Astrocyte of the cerebellum (primary cell): ENCODE measurements at regions not wholly inside any gene's neighbourhood (a gene's known extent, or its start where the extent isn't known, plus 50 kb on each side); places are given as distances from the start of the nearest gene placed in this dataset.

Experiments
- DNase-seq: peaks from one replicate; pipeline ENCODE4 v3.0.0-alpha.2; 2011; ENCODE audit warnings: low read depth
- H3K4me3 ChIP-seq: 2 replicates; pipeline ENCODE4 v1.5.1; 2011; ENCODE audit warnings: mild to moderate bottlenecking, low read depth, low read length, moderate library complexity
- in situ Hi-C: cut with HindIII; loops from 2 replicates; pipeline ENCODE4 v1.10.0; 2017; ENCODE audit warnings: low sequenced_read_pairs
- TF ChIP-seq, protein P1 (sequence below): IDR thresholded peaks from 2 replicates; pipeline ENCODE4 v1.5.1; 2012; ENCODE audit warnings: low read length, low read depth, moderate library complexity, mild to moderate bottlenecking; ENCODE audit errors: missing control alignments

DNA sequence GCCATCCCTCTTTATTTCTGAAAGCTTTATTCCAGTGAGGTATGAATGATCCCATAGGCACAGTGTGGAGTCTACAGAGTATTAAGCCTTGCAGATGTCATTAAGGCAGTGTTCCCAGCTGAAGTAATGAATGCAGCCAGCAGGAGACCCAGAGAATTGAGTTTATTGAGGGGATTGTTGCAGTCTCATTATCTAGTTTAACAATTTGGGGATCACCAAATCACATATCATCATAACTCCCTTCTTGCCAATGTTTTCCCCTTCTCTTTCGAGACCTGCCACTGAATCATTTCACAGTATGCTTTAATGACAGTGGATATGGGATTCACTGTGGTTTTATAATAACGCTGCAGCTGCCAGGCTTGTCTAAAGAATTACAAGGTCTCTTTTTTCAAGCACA lies 249.3 kb upstream of the FSHR start:
- no peak overlapping the region for H3K4me3 ChIP-seq
- TF ChIP-seq, protein P1, sequence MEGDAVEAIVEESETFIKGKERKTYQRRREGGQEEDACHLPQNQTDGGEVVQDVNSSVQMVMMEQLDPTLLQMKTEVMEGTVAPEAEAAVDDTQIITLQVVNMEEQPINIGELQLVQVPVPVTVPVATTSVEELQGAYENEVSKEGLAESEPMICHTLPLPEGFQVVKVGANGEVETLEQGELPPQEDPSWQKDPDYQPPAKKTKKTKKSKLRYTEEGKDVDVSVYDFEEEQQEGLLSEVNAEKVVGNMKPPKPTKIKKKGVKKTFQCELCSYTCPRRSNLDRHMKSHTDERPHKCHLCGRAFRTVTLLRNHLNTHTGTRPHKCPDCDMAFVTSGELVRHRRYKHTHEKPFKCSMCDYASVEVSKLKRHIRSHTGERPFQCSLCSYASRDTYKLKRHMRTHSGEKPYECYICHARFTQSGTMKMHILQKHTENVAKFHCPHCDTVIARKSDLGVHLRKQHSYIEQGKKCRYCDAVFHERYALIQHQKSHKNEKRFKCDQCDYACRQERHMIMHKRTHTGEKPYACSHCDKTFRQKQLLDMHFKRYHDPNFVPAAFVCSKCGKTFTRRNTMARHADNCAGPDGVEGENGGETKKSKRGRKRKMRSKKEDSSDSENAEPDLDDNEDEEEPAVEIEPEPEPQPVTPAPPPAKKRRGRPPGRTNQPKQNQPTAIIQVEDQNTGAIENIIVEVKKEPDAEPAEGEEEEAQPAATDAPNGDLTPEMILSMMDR: no peak
- DNase-seq: no peak
- in situ Hi-C loops: no loop called here

DNA sequence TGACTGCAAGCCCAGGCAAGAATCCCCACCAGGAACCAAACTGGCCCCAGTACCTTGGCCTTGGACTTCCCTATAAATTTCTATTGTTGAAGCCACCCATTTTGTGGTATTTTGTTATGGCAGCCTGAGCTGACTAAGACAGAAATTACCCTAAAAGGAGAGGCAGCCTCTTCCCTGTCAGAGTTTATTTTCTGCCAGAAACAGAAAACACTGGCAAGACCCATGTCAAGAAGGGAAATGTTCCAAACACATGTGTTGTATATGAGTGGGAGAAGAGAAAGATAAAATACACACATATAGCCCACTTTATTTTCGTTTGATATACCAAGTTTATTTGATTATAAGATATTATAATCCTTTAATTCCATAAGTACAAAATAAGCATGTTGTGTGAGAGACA lies 225.1 kb upstream of the FSHR start:
- TF ChIP-seq, protein P1: no peak
- DNase-seq: no peak
- in situ Hi-C loops: no loop called here

DNA sequence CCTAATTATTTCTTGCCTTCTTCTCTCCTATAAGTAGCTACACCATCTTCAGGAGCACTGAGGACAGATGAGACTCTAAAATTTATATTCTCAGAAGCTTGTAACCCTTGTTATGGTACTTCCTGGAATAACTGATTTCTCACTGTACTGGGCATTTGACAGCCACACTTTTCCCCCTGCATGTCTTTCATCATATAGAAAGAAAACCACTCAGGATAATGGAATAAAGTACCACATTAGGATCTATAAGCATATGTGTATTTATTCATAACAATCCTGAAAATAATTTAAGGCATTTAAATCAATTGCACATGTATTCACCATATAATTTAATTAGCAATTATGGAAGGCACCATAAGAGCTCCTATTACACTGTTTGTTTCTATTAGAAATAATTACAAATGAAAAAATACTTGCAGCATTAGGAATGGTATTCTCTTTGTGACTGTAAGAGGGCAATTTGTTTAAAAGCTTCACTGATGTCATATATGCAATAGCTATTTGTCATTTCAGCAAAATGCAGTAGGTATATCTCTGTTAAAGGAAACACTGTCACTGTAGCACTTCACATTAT lies 216.9 kb upstream of the FSHR start:
- no peak overlapping the region for H3K4me3 ChIP-seq
- no peak for DNase-seq
- in situ Hi-C loops: no loop called here
- TF ChIP-seq, protein P1: no peak

More for the DNA sequence above, 225.1 kb upstream of the FSHR start:
- no peak overlapping the region for H3K4me3 ChIP-seq

DNA sequence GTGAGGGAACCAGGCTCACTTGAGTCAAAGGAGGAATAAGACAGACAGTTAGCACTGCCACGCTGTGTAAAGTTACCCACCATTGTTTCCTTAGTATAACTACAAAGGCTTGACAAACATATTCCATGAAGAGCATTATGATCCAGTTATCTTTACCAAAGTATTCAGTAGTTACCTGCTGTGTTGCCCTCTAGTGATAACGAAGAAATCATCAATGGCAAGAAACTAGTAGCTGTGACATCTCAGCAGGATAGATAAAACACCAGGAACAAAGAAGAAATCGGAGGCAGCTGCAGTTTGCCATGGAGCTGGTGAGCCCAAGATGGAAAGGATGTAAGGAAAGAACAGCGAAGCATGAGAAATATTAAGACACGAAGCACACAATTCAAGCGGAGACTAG lies 215.3 kb upstream of the FSHR start:
- in situ Hi-C loops: no loop called here
- H3K4me3 ChIP-seq: no peak overlapping the region
- TF ChIP-seq, protein P1: no peak
- DNase-seq: no peak

DNA sequence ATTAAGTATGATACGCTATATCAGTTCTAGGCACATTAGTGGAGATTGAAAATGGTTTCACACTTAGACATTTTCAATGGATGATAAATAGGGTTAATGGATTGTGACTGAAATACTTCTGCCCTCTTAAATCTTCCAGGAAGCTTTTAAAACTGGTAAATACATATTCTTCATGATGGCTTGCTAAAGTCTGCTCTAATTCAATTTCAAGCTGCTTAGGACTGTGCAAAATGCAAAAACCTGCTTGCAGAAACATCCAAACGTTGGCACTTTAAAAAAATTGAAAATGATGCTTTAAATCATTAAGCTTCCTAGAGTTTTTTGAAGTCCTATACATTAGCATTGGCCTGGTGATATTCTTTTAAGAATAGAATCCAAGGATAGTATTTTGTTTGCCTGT lies 214.8 kb upstream of the FSHR start:
- no peak for DNase-seq
- TF ChIP-seq, protein P1: no peak
- in situ Hi-C loops: no loop called here
- no peak overlapping the region for H3K4me3 ChIP-seq

DNA sequence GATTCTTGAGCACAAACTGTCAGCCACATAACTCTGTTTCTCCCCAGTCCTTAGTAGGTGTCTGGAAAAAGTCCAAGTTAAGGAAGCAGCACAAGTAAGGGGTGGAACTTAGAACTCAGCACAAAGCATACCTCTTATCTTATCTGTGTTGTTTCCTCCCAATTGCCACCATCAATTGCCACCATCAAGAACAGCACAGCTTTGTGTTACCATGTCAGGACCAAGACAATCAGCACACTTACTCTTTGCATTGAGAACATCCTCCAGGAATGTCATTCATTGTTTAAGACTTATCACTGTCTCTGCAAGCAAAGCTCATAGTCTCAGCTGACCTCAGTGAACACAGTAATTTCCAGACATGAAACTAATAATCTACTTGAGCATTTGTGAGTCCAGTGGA lies 212.7 kb upstream of the FSHR start:
- H3K4me3 ChIP-seq: no peak overlapping the region
- in situ Hi-C loops: no loop called here
- no peak for DNase-seq
- TF ChIP-seq, protein P1: no peak

DNA sequence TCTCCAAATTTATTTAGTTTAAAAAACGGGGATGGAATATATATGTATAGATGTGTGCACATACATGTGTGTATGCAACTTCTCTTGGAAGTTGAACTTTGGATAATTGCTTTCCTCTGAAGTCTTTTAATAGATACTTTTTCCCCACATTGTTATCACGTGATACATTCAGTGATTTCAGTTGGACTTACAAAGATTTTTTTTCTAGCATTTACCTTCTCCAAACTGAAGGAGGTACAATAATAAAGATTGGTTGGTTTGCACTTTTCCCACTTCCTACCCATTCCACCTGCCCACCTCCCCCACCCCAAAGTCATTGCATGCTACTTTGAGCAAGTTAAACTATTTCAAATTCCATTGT lies 206.1 kb upstream of the FSHR start:
- TF ChIP-seq, protein P1: no peak
- DNase-seq: no peak
- in situ Hi-C loops: no loop called here
- no peak overlapping the region for H3K4me3 ChIP-seq
